OCI-M1 (cell line): ENCODE measurements at regions not wholly inside any gene's neighbourhood (a gene's known extent, or its start where the extent isn't known, plus 50 kb on each side); places are given as distances from the start of the nearest gene placed in this dataset.
A peak's percentile ranks its signal among the peaks of the same experiment; 100 is the strongest.

Source experiments
- DNase-seq: peaks from one replicate; lab custom pipeline; 2025; lab: John Stamatoyannopoulos, UW

- no peak for DNase-seq
Measured at GRCh38 chr2:181341855-181342600, 115.2 kb upstream of the ITGA4 start.

GRCh38 chr2:181348107-181348837 is 108.9 kb upstream of the ITGA4 start:
- peak; percentile 39 for DNase-seq

GRCh38 chr2:181352158-181352557 is 105.0 kb upstream of the ITGA4 start:
- peak; percentile 75 for DNase-seq

DNA sequence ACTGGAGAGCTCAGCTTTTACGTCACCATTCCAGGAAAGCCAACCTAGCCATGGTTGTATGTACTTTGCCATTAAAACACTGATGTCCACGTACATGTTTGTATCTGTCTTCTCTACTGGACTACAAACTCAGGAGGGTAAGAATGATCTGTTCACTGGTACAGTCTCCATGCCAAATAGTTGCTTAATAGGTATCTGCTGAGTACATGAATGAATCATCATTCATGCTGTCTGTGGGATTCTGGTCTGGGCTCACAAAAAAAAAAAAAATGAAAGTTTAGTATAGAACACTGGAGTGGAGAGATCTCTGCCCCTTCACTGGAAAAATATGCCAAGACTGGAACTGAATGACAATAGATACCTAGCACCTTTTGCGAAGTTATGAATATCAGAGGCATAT is 102.6 kb upstream of the ITGA4 start:
- DNase-seq = peak; percentile 43

DNA sequence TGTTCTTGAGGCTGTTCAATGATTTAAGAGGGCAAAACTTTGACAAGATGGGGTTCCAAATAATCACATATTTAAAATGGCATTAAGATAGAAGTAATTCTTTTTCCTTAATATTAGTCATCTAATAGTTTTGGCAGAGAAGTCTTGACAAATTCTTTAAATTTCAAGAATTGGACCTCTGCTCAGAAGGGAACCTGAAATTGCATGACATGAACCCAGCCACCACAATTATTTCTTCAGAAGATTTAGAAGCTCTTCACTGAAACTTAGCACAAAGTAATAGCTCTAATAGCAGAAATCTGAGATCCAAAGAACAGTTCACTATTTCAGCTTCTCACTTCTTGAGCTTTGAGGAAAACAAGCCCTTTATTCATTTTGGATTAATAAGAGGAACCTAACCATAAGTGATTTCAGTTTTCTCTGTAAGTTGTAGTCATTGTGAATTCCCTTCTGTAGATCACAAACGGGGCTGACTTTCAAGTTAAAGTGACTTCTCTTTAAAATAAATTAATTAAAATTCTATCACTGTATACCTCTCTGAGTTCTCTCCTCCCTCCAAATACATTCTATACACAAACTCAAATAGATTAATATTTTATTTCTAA is 100.6 kb upstream of the ITGA4 start:
- no peak for DNase-seq

DNA sequence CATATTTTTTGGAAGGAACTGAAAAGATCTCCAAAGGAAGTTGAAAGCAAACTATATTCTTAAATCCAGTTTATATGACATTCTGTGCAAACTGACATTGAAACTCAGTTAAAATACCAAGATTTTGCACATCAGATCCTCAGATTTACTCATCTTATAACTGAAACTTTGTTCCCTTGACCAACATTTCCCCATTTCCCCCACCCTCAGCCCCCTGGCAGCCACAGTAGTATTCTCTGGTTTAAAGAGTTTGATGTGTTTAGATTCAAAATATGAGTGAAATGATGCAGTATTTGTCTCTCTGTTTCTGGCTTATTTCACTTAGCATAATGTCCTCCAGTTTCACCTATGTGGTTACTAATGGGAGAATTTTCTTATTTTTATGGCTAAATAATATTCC is 99.2 kb upstream of the ITGA4 start:
- DNase-seq = no peak

GRCh38 chr2:181362561-181362960 is 94.6 kb upstream of the ITGA4 start:
- no peak for DNase-seq

DNA sequence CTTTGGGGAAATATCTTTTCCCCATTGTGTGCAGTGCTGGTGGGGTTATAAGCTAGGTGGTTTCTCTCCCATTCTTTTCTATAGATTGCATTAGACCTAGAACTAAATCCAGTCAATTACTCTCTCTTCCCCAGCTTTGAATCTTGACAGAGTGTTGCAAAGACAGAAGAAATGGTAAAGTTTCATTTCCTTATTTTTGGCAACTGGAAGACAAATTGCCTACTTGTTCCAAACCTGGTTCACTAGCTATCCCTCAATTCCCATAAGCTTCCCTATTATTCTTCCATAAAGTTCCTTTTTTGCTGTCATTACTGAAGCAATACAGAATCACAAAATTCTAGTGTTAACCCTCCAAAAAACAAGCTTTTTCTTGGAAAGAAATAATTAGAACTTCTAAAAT is 94.0 kb upstream of the ITGA4 start:
- DNase-seq = no peak

DNA sequence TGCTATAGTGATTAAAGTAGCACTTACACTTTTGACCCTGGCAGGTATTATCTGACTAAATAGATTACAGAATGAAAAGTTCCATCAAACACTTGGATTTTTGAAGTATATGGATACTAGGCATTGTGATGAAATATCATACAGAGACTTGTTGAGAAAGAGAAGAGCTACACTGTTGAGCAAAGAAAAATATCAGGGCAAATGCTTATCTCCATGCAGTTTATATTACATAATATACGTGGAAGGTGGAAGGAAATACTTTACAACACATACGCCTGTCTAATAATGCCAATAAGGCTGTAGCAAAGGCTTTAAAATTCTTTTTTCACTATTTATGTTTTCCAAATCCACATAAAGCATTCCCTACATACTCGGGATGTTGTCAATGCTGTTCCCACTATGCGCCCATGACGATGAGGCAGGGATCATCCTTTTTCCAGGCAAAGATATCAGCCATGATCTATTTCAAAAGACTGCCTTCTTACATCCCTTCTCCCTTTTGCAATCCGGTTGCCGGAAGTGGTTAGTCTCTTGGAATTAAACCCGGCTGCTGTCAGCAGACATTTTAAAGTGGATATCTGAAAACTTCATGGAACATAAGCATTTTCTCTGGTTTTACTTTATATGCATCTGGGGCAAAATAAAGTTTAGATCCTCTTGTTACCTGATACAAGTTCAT is 92.6 kb upstream of the ITGA4 start:
- DNase-seq = no peak

DNA sequence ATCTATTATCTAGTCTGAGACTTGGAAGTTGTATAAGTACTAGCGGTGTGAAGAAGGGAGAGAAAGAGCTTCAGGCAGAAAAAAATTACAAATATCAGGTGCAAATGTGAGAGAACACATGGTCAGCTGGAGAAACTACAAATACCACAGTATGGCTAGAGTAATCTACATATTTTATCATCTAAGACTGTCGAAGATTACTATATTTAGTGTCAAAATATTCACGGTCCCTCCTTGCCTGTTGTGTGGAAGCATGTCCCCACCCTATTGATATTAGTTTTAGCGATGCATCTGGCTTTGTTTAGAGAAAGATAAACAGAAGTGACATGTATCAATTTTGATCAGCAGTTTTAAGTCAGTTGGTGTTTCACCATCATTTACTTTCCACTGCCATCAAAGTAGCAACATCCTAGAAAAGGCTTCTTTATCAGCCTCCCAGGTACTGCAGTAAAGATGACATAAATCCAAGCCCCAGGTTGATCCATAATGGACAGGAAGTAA is 90.5 kb upstream of the ITGA4 start:
- no peak for DNase-seq

DNA sequence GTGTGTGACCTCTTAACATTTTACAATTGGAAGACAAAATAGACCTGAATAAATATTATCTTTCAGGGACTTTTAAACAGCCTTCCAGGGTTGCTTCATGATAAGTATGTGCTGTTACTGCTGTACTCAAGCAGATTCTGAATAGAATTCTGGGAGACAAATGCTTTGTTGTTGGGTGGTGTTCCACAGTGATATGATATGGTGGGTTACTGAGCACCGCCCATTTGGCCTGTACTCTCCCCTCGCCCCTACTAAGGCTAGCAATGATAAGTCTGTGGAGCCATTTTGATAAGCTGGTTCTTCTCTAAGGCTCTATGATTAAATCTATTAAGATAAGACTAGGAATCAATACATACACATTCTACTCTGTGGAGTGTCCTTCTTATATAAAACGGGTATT is 89.8 kb upstream of the ITGA4 start:
- peak; percentile 83 for DNase-seq

DNA sequence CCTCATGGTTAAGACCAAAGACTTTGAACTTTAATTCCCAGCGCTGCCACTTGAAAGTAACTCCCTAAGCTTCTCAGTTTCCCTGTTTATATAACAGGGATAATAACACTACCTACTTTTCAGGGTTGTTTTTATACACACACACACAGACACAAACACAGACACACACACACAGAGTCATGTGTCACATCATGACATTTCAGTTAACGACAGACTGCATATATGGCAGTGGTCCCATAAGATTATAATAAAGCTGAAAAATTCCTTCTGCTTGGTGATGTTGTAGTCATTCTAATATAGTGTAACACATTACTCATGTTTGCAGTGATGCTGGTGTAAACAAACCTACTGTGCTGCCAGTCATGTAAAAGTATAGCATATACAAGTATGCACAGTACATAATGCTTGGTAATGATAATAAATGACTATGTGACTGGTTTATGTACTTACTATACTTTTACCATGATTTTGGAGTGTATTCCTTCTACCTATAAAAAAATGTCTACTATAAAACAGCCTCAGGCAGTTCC is 89.2 kb upstream of the ITGA4 start:
- DNase-seq = peak; percentile 75

DNA sequence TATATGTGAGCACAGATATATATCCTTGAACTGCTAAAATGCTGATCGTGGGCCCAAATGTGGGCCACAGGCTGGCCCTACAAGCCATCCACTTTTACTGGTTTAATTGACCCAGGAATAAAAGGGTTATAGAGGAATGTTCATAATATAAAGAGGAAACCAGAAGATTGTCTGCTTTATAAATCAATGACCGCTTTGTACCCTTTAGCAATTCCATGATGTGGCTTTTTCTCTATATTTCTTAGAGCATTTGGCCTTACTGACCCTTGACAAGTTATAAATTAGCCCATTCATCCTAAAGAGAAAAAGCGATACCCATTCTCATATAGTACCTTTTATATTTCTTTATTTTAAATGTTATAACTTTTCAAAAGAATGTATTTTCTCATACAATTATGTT is 87.1 kb upstream of the ITGA4 start:
- DNase-seq = no peak

- no peak for DNase-seq
Measured at GRCh38 chr2:181371195-181371594, 86.0 kb upstream of the ITGA4 start.

DNA sequence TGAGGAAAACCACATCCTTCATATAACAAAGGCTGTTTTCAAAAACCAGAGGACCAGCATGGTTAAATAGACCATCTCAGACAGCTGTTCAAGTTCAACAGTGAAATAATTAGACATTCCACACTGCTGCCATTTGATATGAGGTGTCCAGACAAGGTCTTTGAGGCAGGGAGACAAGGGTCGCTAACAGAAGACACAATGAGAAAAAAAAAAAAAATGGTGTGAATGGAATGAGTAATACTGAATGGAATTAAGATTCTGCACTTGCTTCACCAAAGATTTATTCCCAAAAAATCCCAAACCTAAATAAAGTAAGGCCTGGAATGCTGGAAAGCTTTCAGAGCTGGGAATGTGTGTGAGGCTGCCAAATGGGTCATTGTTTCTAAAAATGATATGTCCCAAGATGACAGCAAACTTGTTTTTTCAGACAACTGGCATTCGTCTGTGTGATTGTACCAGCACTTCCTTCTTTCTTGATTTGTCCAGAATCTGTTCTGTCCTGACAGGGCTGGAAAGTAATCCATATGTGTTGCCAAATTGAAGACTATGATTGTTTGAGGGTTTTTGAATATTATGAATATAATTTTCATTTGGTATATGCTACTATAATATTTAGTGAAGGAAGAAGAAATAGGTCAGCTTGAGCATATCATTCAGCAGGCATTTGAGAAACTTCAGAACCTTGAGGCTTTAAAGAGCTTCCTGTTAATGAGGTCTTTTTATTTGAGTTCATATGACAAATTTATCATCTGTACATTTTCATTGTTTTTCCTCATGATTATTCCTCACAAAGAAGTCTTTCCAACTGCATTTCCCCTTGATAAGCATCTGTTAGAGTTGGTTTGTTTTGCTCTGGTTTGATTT is 85.2 kb upstream of the ITGA4 start:
- DNase-seq = peak; percentile 60

GRCh38 chr2:181372646-181373040 is 84.5 kb upstream of the ITGA4 start:
- no peak for DNase-seq

DNA sequence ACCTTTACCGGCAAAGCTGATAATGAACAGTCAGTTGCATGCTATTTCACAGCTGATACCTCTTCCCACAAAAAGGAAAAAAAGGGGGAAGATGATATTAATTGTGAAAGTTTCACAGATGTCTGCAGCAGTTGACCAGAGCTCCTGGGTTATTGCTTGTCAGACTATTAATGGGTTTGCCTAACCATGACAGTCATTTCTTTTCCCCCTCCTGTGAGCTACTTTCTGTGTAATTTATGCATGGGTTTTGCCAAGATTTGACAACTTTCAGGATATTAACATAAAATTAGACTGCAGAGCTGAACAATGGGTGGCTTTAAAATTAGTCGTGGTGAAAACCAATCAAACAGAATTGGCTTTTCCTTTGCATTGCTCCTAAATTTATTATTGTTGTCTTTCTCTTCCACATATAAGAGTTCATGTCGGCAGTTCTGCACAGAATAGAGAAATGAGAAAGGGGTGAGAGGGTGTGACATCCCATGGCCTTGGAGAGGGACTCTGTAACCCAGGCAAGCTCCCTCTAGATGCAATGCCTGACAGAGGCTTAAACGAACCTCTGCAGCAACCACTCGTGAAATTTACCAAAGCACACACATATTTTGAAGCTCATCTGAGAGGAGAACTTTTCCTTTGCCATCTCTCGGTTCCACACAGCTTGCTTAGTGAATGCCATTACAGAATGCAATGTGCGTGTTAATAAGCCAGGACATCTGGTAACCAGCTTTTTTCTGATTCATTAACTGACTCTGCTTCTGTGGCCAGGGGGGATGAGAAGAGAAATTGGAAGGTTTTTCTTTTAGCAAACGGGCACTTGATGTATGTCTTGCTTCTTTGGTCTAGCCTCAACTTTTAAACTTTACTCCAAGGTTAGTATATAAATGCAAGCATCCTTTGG is 82.2 kb upstream of the ITGA4 start:
- peak; percentile 53 for DNase-seq

- no peak for DNase-seq
Measured at GRCh38 chr2:181376442-181376841, 80.7 kb upstream of the ITGA4 start.

DNA sequence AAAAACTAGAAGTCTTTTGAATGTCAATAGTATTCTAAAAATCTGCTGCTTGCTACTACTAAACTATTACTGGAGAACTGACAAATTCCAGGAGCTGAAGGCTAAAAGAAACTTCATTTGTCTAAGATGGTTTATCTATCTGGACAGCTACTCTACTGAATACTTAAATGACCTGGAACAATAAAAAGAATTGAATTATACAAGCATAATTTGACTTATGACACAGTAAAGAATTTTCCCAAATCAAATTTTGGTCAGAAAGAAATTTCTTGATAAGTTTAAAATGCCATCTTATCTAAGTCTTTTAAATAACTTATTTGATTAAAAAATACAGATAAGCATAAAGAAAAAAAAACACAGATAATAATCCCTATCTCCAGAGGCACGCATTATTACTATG is 80.2 kb upstream of the ITGA4 start:
- DNase-seq = no peak

GRCh38 chr2:181378491-181378890 is 78.7 kb upstream of the ITGA4 start:
- no peak for DNase-seq
